ENCODE measurements at regions not wholly inside any gene's neighbourhood (a gene's known extent, or its start where the extent isn't known, plus 50 kb on each side); places are given as distances from the start of the nearest gene placed in this dataset.

DNA sequence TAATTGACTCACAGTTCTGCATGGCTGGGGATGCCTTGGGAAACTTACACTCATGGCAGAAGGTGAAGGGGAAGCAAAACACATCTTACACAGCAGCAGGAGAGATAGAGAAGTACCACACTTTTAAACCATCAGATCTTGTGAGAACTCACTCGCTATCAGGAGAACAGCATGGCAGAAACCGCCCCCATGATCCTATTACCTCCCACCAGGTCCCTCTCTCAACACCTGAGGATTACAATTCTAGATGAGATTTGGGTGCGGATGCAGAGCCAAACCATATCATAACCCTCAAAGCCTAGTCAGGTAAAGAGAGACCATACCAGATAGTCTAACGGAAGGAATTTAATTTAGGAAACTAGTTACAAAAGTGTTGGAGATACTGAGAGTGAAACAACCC lies 182.6 kb upstream of the ACVR2A start:
- ATAC-seq (ENCODE audit: low read depth) (no peak), DNase-seq (ENCODE audit: low spot score) (no peak)
- no peak overlapping the region for H3K27ac ChIP-seq (ENCODE audit: poor library complexity, severe bottlenecking)
- no peaks in the 10 kb centered on the region for H3K4me1 ChIP-seq (ENCODE audit: insufficient read depth, poor library complexity, severe bottlenecking)
- H3K36me3 ChIP-seq (ENCODE audit: low read depth) = no peaks in the 10 kb centered on the region
- TF ChIP-seq, protein P1, sequence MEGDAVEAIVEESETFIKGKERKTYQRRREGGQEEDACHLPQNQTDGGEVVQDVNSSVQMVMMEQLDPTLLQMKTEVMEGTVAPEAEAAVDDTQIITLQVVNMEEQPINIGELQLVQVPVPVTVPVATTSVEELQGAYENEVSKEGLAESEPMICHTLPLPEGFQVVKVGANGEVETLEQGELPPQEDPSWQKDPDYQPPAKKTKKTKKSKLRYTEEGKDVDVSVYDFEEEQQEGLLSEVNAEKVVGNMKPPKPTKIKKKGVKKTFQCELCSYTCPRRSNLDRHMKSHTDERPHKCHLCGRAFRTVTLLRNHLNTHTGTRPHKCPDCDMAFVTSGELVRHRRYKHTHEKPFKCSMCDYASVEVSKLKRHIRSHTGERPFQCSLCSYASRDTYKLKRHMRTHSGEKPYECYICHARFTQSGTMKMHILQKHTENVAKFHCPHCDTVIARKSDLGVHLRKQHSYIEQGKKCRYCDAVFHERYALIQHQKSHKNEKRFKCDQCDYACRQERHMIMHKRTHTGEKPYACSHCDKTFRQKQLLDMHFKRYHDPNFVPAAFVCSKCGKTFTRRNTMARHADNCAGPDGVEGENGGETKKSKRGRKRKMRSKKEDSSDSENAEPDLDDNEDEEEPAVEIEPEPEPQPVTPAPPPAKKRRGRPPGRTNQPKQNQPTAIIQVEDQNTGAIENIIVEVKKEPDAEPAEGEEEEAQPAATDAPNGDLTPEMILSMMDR (IDR thresholded peaks at IDR 0.05; ENCODE audit: poor library complexity, severe bottlenecking) = no peak
- no peak overlapping the region for H3K4me3 ChIP-seq (ENCODE audit: severe bottlenecking)
- no peaks in the 10 kb centered on the region for H3K27me3 ChIP-seq (ENCODE audit: insufficient read depth, poor library complexity, severe bottlenecking)
- no peaks in the 10 kb centered on the region for H3K9me3 ChIP-seq (ENCODE audit: severe bottlenecking)

DNA sequence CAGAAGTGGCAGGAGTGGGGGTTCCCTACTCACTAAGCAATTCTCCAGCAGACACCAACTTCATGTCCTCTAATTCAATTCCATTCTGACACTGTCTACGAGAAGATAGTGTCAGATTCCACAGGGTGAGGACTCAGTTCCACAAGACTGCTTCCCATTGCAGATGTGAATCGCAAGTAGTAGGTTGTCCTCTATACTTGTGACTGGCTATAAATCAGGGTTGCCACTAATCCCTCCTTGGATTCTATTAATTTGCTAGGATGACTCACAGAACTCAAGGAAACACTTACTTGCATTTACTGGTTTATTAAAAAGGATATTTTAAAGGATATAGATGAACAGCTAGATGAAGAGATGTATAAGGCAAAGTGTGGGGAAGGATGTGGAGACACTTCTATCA lies 184.1 kb upstream of the ACVR2A start:
- ATAC-seq (ENCODE audit: low read depth) (no peak), DNase-seq (ENCODE audit: low spot score) (no peak)
- H3K27me3 ChIP-seq (ENCODE audit: insufficient read depth, poor library complexity, severe bottlenecking) = no peaks in the 10 kb centered on the region
- no peaks in the 10 kb centered on the region for H3K9me3 ChIP-seq (ENCODE audit: severe bottlenecking)
- no peaks in the 10 kb centered on the region for H3K4me1 ChIP-seq (ENCODE audit: insufficient read depth, poor library complexity, severe bottlenecking)
- H3K36me3 ChIP-seq (ENCODE audit: low read depth) = no peaks in the 10 kb centered on the region
- no peak overlapping the region for H3K27ac ChIP-seq (ENCODE audit: poor library complexity, severe bottlenecking)
- TF ChIP-seq, protein P1 (IDR thresholded peaks at IDR 0.05; ENCODE audit: poor library complexity, severe bottlenecking) = no peak
- H3K4me3 ChIP-seq (ENCODE audit: severe bottlenecking) = no peak overlapping the region

DNA sequence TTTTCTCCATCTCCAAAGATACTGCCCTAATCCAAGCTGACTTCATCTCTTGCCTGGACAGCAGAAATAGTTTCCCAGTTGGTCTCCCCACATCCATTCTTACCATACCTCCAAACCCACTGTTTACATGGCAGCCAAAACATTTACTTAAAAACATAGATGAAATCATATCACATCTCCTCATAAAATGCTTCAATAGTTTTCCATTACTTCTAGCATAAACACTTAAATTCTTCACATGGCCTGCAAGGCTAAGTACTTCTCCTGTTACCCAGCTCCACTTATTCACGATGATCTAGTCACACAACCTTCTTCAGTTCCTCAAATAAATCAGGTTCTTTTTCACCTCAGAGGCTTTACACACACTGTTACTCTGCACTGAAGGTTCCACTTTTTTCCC lies 185.8 kb upstream of the ACVR2A start:
- DNase-seq (ENCODE audit: low spot score) = no peak
- Histone ChIP-seq H3K4me1 (ENCODE audit: insufficient read depth, poor library complexity, severe bottlenecking) (no peaks in the 10 kb centered on the region), H3K27ac (ENCODE audit: poor library complexity, severe bottlenecking) (no peak overlapping the region), H3K27me3 (ENCODE audit: insufficient read depth, poor library complexity, severe bottlenecking) (no peaks in the 10 kb centered on the region), H3K4me3 (ENCODE audit: severe bottlenecking) (no peak overlapping the region), H3K36me3 (ENCODE audit: low read depth) (no peaks in the 10 kb centered on the region), H3K9me3 (ENCODE audit: severe bottlenecking) (no peaks in the 10 kb centered on the region)
- ATAC-seq (ENCODE audit: low read depth) = no peak
- TF ChIP-seq, protein P1 (IDR thresholded peaks at IDR 0.05; ENCODE audit: poor library complexity, severe bottlenecking) = no peak

DNA sequence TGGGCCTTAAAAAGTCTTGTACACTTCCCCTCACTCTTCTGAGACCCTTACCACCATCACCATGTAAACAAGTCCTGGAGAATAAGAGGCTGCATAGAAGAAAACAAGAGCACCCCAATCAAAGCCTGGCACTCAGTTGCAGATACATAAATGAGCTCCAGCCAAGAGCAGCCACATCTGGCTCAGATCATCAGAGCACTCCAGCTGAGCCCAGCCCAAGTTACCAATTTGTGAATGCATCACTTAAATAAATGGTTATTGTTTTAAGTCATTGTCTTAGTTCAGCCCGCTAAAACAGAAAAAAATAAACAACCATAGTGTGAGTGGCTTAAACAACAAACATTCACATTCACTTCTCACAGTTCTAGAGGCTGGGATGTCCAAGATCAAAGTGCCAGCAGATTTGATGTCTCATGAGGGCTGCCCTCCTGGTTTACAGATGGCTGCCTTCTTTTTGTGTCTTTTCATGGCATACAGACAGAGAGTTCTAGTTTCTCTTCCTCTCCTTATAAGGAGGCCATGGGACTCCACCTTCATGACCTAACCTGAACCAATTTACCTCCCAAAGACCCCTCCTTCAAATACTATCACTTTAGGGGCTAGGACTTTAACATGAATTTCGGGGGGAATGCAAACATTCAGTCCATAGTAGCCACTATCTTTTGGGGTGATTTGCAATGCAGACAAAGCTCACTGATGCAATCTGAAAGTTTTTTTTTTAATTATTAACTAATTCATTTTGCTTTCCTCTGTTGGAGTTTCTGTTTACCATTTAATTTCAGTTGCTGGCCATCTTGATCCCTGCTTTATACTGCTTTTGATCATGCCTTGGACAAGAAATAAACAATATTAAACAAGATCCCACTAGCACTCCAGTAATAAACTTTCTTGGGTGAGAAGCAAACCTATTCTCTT lies 187.5 kb upstream of the ACVR2A start:
- DNase-seq (ENCODE audit: low spot score) (no peak), ATAC-seq (ENCODE audit: low read depth) (no peak)
- no peaks in the 10 kb centered on the region for H3K27me3 ChIP-seq (ENCODE audit: insufficient read depth, poor library complexity, severe bottlenecking)
- H3K36me3 ChIP-seq (ENCODE audit: low read depth) = no peaks in the 10 kb centered on the region
- no peak overlapping the region for H3K27ac ChIP-seq (ENCODE audit: poor library complexity, severe bottlenecking)
- H3K4me3 ChIP-seq (ENCODE audit: severe bottlenecking) = no peak overlapping the region
- H3K9me3 ChIP-seq (ENCODE audit: severe bottlenecking) = no peaks in the 10 kb centered on the region
- H3K4me1 ChIP-seq (ENCODE audit: insufficient read depth, poor library complexity, severe bottlenecking) = no peaks in the 10 kb centered on the region
- TF ChIP-seq, protein P1 (IDR thresholded peaks at IDR 0.05; ENCODE audit: poor library complexity, severe bottlenecking) = no peak

DNA sequence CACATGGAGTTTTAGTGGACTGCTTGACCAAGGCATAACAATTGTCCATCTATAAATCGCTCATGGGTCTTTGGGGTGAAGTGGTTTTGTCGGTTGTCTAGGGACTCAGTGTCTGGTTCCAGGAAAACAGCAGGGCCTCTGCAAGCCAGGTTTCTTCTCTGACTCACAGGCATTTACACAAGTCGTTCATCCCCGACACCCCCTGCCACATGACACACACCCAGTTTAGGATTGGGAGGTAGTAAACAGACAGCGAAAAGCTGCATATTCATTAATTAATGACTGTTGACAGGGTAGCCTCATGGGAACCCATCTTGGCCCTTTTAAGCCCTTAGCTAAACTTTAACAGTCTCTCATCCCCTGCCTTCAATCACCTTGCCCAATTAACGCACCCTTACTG lies 194.8 kb upstream of the ACVR2A start:
- no peak overlapping the region for H3K4me3 ChIP-seq (ENCODE audit: severe bottlenecking)
- TF ChIP-seq, protein P1 (IDR thresholded peaks at IDR 0.05; ENCODE audit: poor library complexity, severe bottlenecking) = no peak
- no peaks in the 10 kb centered on the region for H3K27me3 ChIP-seq (ENCODE audit: insufficient read depth, poor library complexity, severe bottlenecking)
- DNase-seq (ENCODE audit: low spot score) = no peak
- no peak for ATAC-seq (ENCODE audit: low read depth)
- no peak overlapping the region for H3K27ac ChIP-seq (ENCODE audit: poor library complexity, severe bottlenecking)
- no peaks in the 10 kb centered on the region for H3K4me1 ChIP-seq (ENCODE audit: insufficient read depth, poor library complexity, severe bottlenecking)
- H3K36me3 ChIP-seq (ENCODE audit: low read depth) = no peaks in the 10 kb centered on the region
- no peaks in the 10 kb centered on the region for H3K9me3 ChIP-seq (ENCODE audit: severe bottlenecking)

Data from RWPE2 (cell line).